Stomach smooth muscle (tissue), 2 donors: ENCODE measurements at regions not wholly inside any gene's neighbourhood (a gene's known extent, or its start where the extent isn't known, plus 50 kb on each side); places are given as distances from the start of the nearest gene placed in this dataset.
"Not testable (repeated sequence)": the region's sequence is repeated elsewhere in the genome, so short reads cannot be mapped to it uniquely, and the experiment has no call there.

ENCODE experiments used
- H3K27ac ChIP-seq: one replicate; pipeline ENCODE4 v1.7.0; 2013; ENCODE audit warnings: mild to moderate bottlenecking, low read length, inconsistent platforms
- H3K27me3 ChIP-seq, 2 donors: one replicate each; pipeline ENCODE4 v1.7.0; 2013; ENCODE audit warnings: low read length in 2 of 2; ENCODE audit not compliant: insufficient read depth in 2 of 2, control insufficient read depth in 1 of 2
- H3K36me3 ChIP-seq, 2 donors: one replicate each; pipeline ENCODE4 v1.7.0; 2013; ENCODE audit warnings: low read length in 2 of 2; ENCODE audit not compliant: control insufficient read depth in 2 of 2, insufficient read depth in 2 of 2
- H3K4me1 ChIP-seq: one replicate; pipeline ENCODE4 v1.7.0; 2013; ENCODE audit warnings: low read length; ENCODE audit not compliant: control insufficient read depth, insufficient read depth
- H3K4me3 ChIP-seq, 2 donors: one replicate each; pipeline ENCODE4 v1.7.0; 2013; ENCODE audit warnings: low read length in 2 of 2
- H3K9ac ChIP-seq, 2 donors: one replicate each; pipeline ENCODE4 v1.7.0; 2013; ENCODE audit warnings: low read length in 2 of 2, mild to moderate bottlenecking in 1 of 2
- H3K9me3 ChIP-seq, 2 donors: one replicate each; pipeline ENCODE4 v1.7.0; 2013; ENCODE audit warnings: low read length in 2 of 2; ENCODE audit not compliant: control insufficient read depth in 2 of 2
- donor health status: healthy.
- donor health status: Pancreatic carcinoma.

DNA sequence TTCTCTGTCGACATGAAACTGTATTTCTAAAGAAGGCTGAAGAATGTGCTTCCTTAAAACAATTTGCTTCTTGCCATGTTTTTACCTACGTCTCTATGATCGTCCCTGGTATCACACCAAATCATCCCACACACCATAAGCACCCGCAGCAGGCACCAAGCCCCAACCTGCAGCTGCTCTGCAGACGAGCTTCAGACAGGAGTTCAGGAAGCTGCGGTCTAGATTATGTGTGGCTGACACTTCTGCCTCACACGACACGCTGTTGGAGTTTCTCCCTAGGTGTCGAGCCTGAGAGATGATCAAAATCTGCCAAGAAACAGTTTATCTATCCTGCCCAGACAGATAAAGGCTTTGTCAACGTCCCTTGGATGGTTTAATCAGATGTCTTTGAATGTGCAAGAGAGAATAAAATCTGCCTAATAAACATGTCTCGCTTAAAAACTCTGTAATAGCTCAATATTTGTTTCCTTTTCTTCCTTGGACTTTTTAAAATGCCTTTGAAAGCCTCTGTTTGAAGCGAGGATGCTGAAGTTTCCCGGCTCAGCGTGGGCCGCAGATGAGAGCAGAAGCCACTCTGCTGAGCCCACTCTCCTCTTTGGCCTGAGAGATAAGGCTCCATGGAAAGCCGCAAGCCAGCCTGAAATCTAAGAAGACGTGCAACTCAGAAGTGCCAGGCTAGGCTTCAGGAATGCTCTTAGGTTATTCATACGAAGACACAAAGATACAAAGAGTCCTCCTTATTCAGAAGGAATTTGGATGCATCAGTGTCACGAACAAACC, 158.3 kb upstream of the PFKP start:
- H3K27ac ChIP-seq: no peak overlapping the region
- H3K27me3 ChIP-seq: peaks cover 0 to 2% of the 10 kb centered on the region in 2 donors
- H3K9me3 ChIP-seq: no peaks in the 10 kb centered on the region

DNA sequence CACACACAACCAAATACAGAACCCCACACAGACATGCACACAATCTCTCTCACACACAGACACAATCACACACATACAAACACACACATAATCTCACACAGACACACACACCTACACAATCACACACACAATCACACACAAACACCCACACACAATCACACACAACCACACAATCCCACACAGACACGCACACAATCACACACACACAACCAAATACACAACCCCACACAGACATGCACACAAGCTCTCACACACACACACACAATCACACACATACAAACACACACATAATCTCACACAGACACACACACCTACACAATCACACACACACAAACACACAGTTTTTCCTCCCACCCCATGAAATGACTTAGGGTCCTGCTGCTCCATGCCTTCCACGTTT, 160.4 kb upstream of the PFKP start:
- Histone ChIP-seq H3K9ac (no peak overlapping the region), H3K4me3 (no peak overlapping the region), H3K27me3 (peaks cover 0 to 2% of the 10 kb centered on the region in 2 donors)

More for the DNA sequence above, 158.3 kb upstream of the PFKP start:
- no peaks in the 10 kb centered on the region for H3K4me1 ChIP-seq
- no peak overlapping the region for H3K9ac ChIP-seq
- no peaks in the 10 kb centered on the region for H3K36me3 ChIP-seq
- no peak overlapping the region for H3K4me3 ChIP-seq

DNA sequence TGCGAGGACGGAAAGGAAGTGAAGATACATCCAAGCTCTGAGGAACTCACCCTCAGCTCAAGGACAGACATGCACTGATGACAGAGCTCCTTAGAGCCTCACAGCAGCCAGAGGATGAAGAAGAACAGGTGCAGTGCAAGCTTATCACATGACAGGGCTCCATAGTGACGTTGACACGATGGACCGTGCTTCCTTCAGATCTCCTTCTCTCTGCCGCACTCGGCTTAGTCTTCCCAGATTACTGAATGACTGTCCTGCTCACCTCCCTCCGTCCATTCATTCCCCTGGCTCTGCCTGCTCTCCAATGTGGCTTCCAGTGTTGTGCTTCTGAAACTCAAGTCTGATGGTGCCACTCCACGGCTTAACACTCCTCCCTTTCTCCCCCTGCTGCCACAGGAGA, 161.5 kb upstream of the PFKP start:
- no peaks in the 10 kb centered on the region for H3K9me3 ChIP-seq
- peaks cover 0 to 2% of the 10 kb centered on the region in 2 donors for H3K27me3 ChIP-seq
- H3K4me3 ChIP-seq: no peak overlapping the region
- no peaks in the 10 kb centered on the region for H3K36me3 ChIP-seq
- no peak overlapping the region for H3K27ac ChIP-seq
- H3K9ac ChIP-seq: no peak overlapping the region
- no peaks in the 10 kb centered on the region for H3K4me1 ChIP-seq

More for the DNA sequence above, 160.4 kb upstream of the PFKP start:
- Histone ChIP-seq H3K36me3 (no peaks in the 10 kb centered on the region), H3K4me1 (no peaks in the 10 kb centered on the region), H3K27ac (no peak overlapping the region), H3K9me3 (no peaks in the 10 kb centered on the region)

DNA sequence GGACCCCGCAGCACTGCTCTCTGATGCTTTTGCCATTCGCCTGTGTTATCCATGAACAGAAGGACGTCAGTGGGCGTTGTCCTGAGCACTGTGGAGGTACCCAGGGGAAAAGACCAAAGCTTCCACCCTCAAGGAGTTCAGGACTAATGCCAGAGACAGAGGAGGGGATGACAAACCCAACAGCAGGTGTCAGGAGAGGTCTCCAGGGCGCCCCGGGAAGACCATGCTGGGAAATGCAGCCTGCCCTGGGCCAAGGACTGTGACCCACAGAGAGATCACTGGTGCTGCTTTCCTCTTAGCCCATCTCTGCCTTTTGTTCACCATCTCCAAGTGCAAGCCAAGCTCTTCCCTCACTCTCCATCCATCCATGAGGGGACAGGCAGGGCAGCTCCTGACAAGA, 166.8 kb upstream of the PFKP start:
- H3K36me3 ChIP-seq: no peaks in the 10 kb centered on the region
- no peak overlapping the region for H3K9ac ChIP-seq
- no peaks in the 10 kb centered on the region for H3K9me3 ChIP-seq
- no peaks in the 10 kb centered on the region for H3K27me3 ChIP-seq
- no peak overlapping the region for H3K4me3 ChIP-seq
- no peaks in the 10 kb centered on the region for H3K4me1 ChIP-seq
- no peak overlapping the region for H3K27ac ChIP-seq

DNA sequence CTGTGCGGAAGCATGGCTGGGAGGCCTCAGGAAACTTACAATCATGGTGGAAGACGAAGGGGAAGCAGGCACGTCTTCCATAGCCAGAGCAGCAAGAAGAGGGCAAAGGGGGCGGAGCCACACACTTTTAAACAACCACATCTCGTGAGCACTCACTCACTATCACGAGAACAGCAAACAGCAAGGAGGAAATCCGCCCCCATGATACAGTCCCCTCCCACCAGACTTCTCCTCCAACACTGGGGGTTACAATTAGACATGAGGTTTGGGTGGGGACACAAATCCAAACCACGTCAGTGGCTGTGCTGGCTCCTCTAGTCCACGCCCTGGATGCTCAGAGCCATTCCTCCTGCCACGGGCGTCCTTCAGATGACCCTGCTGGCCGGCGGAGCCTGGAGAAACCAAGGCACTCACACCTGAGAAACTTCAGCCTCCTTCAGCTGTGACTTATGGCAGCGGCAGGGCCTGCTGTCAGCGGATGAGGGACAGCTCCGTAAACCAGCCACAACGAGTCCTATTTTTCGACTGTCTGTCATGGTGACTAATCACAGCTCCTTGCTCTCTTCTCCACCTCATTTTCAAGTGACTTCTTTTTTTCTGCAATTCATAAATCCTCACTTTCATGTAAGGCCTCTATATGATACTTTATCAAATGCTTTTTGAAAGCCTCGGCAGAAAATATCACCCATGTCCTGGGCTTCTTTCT, 167.9 kb upstream of the PFKP start:
- H3K27ac ChIP-seq: no peak overlapping the region
- no peak overlapping the region for H3K9ac ChIP-seq
- no peaks in the 10 kb centered on the region for H3K36me3 ChIP-seq
- no peaks in the 10 kb centered on the region for H3K9me3 ChIP-seq
- H3K4me3 ChIP-seq: no peak overlapping the region
- no peaks in the 10 kb centered on the region for H3K4me1 ChIP-seq
- no peaks in the 10 kb centered on the region for H3K27me3 ChIP-seq

DNA sequence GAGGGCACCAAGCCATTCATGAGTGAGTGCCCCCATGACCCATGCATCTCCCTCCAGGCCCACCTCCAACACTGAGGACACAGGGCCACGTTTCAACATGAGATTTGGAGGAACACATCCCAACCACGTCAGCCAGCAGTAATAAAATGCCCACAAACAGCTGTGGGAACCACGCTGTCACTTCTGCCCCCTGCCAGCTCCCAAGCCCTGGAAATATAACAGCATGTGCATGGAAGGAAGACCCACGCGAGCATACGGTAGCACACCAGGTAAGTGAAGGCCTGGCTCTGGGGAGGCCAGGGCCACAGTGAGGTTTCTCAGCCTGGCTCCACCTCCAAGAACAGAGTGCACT, 168.9 kb upstream of the PFKP start:
- Histone ChIP-seq H3K4me1 (no peaks in the 10 kb centered on the region), H3K27ac (no peak overlapping the region), H3K36me3 (no peaks in the 10 kb centered on the region), H3K27me3 (no peaks in the 10 kb centered on the region), H3K9ac (no peak overlapping the region), H3K4me3 (no peak overlapping the region), H3K9me3 (no peaks in the 10 kb centered on the region)

DNA sequence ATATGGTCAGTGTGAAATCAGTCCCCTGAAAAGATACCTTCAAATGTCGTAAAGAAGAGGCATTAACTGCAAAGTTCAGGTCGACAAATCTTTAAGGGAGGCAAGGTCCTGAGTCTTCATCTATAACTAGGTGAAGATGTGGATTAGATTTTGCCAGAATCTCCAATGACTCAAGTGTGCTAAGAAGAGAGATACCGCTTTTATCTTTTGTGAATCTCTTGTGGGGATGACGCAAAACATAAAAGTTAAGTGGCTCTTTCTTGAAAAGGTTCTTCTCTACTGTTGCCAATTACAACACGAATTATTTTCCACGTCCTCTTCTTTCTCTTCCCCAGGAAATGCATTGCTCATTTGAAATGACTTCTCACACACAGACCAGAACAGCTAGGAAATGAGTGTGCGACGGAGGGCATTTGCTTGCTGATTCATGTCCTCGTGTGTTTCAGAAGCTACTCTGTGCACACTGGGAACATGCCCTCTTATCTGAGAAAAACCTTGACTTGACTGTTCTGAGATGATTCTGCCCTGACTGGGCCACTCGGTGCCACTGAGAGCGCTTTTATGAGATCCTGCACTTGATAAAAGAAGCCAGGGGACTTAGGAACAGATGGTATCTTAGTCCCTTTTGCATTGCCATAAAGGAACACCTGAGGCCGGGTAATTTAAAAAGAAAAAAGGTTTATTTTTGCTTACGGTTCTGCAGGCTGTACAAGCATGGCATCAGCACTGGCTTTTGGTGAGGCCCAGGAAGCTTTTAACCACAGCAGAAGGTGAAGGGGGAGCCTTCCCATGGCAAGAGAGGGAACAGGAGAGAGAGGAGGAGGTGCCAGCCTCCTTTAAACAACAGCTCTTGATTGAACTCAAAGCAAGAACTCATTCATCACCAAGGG, 169.5 kb upstream of the PFKP start:
- H3K4me1 ChIP-seq: no peaks in the 10 kb centered on the region
- H3K36me3 ChIP-seq: no peaks in the 10 kb centered on the region
- no peak overlapping the region for H3K4me3 ChIP-seq
- no peaks in the 10 kb centered on the region for H3K27me3 ChIP-seq
- no peaks in the 10 kb centered on the region for H3K9me3 ChIP-seq
- no peak overlapping the region for H3K9ac ChIP-seq
- H3K27ac ChIP-seq: no peak overlapping the region

DNA sequence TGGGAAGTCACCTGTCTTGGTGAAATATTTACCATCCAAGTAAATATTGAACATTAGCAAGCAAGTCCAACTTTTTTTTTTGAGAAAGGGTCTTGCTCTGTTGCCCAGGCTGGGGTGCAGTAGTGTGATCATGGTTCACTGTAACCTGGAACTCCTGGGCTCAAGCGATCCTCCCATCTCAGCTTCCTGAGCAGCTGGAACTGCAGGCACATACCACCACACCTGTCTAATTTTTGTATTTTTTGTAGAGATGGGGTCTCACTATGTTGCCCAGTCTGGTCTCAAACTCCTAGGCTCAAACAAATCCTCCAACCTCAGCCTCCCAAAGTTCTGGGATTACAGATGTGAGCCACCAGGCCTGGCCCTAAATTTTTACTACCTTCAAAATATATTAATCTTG, 171.0 kb upstream of the PFKP start:
- H3K9me3 ChIP-seq, H3K4me3 ChIP-seq, H3K9ac ChIP-seq: not testable (repeated sequence)

DNA sequence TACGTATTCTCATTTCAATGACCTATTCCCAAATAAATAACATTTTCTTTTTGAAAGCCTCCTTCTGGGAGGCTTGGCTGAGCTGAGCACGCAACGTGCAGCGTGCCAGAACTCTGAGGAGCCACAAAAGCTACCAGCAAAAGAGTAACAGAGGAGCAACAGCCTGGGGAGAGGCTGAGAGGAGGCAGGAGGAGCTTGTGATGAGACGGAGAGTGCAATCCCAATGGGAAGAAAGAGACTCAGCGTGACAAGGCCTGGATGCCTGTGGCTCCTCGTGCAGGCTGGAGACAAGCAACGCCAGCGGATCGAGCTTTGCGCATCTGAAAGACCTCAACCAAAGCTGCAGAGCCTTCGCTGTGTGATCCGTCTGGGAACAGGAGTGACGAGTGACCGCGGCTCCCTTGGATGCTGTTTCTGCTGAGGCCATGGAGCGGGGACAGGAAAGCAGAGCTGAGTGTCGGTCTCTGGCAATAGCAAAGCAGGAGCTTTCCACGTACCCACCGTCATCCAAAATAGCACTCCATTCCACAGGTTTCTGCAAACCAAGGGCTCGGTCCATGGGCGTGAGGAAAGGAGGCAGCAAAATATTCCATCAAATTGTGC, 171.7 kb upstream of the PFKP start:
- Histone ChIP-seq H3K27ac (no peak overlapping the region), H3K9me3 (no peaks in the 10 kb centered on the region), H3K9ac (no peak overlapping the region), H3K27me3 (peaks cover 0 to 3% of the 10 kb centered on the region in 2 donors), H3K4me3 (no peak overlapping the region), H3K4me1 (no peaks in the 10 kb centered on the region), H3K36me3 (no peaks in the 10 kb centered on the region)

More for the DNA sequence above, 171.0 kb upstream of the PFKP start:
- H3K4me1 ChIP-seq, H3K27me3 ChIP-seq, H3K36me3 ChIP-seq, H3K27ac ChIP-seq: not testable (repeated sequence)

DNA sequence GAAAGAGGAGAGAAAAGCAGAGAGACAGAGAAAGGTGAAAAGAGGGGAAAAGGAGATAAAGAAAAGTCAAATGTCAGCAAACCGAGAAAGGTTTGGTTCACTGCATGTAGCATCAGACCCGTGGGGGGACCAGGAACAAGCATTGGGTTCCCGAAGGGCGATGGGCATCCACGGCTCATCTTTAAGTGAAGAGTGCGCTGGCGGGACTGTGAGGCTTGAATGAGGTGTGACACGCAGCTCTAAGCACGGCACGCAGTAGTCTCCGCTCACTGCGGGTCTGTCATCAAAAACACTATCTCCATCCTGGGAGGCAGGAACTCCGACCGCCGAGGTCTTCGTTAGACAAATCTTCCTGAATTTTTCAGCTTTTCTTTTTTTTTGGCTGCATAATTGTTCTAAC, 173.4 kb upstream of the PFKP start:
- Histone ChIP-seq H3K4me3 (no peak overlapping the region), H3K4me1 (no peaks in the 10 kb centered on the region), H3K9ac (no peak overlapping the region), H3K9me3 (no peaks in the 10 kb centered on the region), H3K27ac (no peak overlapping the region), H3K36me3 (no peaks in the 10 kb centered on the region), H3K27me3 (peaks cover 0 to 3% of the 10 kb centered on the region in 2 donors)
